RWPE2 (cell line): ENCODE measurements at regions not wholly inside any gene's neighbourhood (a gene's known extent, or its start where the extent isn't known, plus 50 kb on each side); places are given as distances from the start of the nearest gene placed in this dataset.
"Not testable (repeated sequence)": the region's sequence is repeated elsewhere in the genome, so short reads cannot be mapped to it uniquely, and the experiment has no call there.

ENCODE experiments used
- ATAC-seq: fragments of 200-7000 bp; cut with Tn5 transposase; 3 replicates; pipeline ENCODE4 v1.9.1; 2021; ENCODE audit warnings: low read depth
- DNase-seq: peaks from one replicate; pipeline ENCODE4 v3.0.0-alpha.2; 2020; ENCODE audit warnings: low spot score
- H3K27ac ChIP-seq: fragments of 450-650 bp; 2 replicates; pipeline ENCODE4 v1.5.1; 2017; ENCODE audit warnings: mild to moderate bottlenecking; ENCODE audit not compliant: poor library complexity, severe bottlenecking
- H3K27me3 ChIP-seq: fragments of 250-450 bp; sonication (Bioruptor Pico); 2 replicates; pipeline ENCODE4 v1.5.1; 2021; ENCODE audit warnings: mild to moderate bottlenecking, moderate library complexity; ENCODE audit not compliant: insufficient read depth, poor library complexity, severe bottlenecking
- H3K36me3 ChIP-seq: fragments of 250-450 bp; sonication (Bioruptor Pico); 2 replicates; pipeline ENCODE4 v1.5.1; 2020; ENCODE audit warnings: low read depth, mild to moderate bottlenecking, moderate library complexity
- H3K4me1 ChIP-seq: fragments of 250-450 bp; sonication (Bioruptor Pico); 2 replicates; pipeline ENCODE4 v1.5.1; 2021; ENCODE audit warnings: mild to moderate bottlenecking, moderate library complexity; ENCODE audit not compliant: insufficient read depth, poor library complexity, severe bottlenecking
- H3K4me3 ChIP-seq: fragments of 250-450 bp; sonication (Bioruptor Pico); 2 replicates; pipeline ENCODE4 v1.5.1; 2021; ENCODE audit warnings: mild to moderate bottlenecking, moderate library complexity; ENCODE audit not compliant: severe bottlenecking
- H3K9me3 ChIP-seq: fragments of 250-450 bp; sonication (Bioruptor Pico); 2 replicates; pipeline ENCODE4 v1.5.1; 2021; ENCODE audit warnings: mild to moderate bottlenecking, moderate library complexity; ENCODE audit not compliant: severe bottlenecking
- CTCF ChIP-seq: fragments of 450-650 bp; IDR thresholded peaks from one replicate; pipeline ENCODE4 v1.5.1; 2017; ENCODE audit warnings: mild to moderate bottlenecking, moderate library complexity; ENCODE audit not compliant: poor library complexity, severe bottlenecking

DNA sequence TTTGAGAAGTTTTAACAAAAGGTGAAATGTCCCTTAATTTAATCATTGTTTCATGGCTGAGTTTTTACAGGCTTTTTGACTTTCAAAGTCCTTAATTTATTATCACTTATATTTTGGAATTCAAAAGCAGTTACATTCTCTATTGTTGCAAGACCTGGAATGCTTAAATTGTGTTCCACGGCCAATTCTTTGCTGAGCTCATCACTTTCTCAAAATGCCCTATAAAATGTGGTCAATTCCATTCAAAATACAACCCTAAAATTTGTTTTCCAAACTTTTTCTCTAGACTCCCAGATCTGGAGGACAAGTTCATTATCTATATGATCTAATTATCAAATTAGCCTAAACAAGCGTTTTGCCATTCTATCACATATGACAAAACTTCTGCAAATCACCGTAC is 1051.2 kb downstream of the TDRD15 start:
- Histone ChIP-seq H3K27ac (no peak overlapping the region), H3K4me3 (no peak overlapping the region), H3K9me3 (peaks cover 5% of the 10 kb centered on the region), H3K36me3 (no peaks in the 10 kb centered on the region), H3K27me3 (no peaks in the 10 kb centered on the region), H3K4me1 (no peaks in the 10 kb centered on the region)
- TF ChIP-seq CTCF = no peak
- ATAC-seq = no peak
- no peak for DNase-seq

GRCh38 chr2:22185251-22185650 is 1061.5 kb downstream of the TDRD15 start:
- H3K9me3 ChIP-seq = no peaks in the 10 kb centered on the region
- ATAC-seq = no peak
- TF ChIP-seq CTCF = no peak

GRCh38 chr2:22186261-22186828 is 1062.6 kb downstream of the TDRD15 start:
- not testable (repeated sequence) for ATAC-seq, H3K27me3 ChIP-seq, DNase-seq, H3K27ac ChIP-seq, H3K4me3 ChIP-seq, H3K9me3 ChIP-seq, H3K36me3 ChIP-seq, H3K4me1 ChIP-seq

More at GRCh38 chr2:22185251-22185650, 1061.5 kb downstream of the TDRD15 start:
- H3K27me3 ChIP-seq = no peaks in the 10 kb centered on the region
- H3K27ac ChIP-seq = no peak overlapping the region
- no peak overlapping the region for H3K4me3 ChIP-seq
- no peaks in the 10 kb centered on the region for H3K4me1 ChIP-seq
- no peaks in the 10 kb centered on the region for H3K36me3 ChIP-seq
- no peak for DNase-seq

DNA sequence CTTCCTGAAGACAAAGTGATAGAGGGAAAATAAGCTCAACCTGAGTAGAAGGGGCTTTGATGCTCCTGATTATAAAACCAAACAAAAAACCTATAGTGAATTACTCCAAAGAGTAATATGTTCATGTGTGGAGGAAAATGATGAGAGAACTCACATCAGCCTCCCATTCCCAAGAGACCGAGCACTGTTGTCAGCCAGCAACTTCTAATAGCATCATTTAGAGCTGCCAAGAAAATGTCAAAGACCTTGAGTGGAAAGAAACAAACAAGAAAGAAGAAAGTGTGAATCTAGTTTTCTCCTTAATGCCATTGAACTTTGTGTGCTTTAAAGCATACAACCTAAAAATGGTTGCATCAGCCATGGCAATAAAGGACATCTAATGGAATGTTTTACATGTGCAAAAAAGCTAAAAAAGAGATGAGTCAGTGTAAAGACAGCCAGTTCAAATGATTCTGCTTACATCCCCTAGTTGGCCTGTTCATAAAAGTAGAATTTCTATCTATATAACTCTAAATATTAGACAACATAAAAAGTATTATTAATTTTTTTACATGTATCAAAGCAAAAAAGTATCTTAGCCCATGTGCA is 1066.2 kb downstream of the TDRD15 start:
- no peak for DNase-seq
- no peaks in the 10 kb centered on the region for H3K36me3 ChIP-seq
- H3K27me3 ChIP-seq = no peaks in the 10 kb centered on the region
- no peak overlapping the region for H3K4me3 ChIP-seq
- no peak for ATAC-seq
- H3K4me1 ChIP-seq = no peaks in the 10 kb centered on the region
- peaks cover 3% of the 10 kb centered on the region for H3K9me3 ChIP-seq
- TF ChIP-seq CTCF = no peak
- H3K27ac ChIP-seq = no peak overlapping the region

DNA sequence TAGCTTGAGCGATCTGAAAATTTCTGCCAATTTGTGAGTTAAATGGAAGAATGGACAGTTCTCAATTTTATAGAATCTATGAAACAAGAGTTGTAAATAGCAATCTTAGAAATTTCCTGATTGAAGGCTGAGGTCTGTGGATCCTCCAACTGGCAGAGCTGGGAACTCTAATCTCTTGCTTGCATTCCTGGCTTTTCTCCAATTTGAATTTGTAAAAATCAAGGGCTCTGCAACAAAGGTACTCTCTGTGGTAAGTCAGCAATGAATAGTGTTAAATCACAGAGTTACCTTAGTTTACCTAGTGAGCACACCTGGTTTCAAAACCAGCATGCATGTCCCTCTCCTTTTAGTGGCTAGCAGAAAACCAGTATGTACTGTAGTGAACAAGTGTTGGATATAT is 1070.5 kb downstream of the TDRD15 start:
- H3K9me3 ChIP-seq = peaks cover 3% of the 10 kb centered on the region
- DNase-seq (no peak), ATAC-seq (no peak)
- H3K27ac ChIP-seq = no peak overlapping the region
- H3K4me1 ChIP-seq = no peaks in the 10 kb centered on the region
- TF ChIP-seq CTCF = no peak
- no peak overlapping the region for H3K4me3 ChIP-seq
- H3K36me3 ChIP-seq = no peaks in the 10 kb centered on the region
- H3K27me3 ChIP-seq = no peaks in the 10 kb centered on the region
